ENCODE measurements at regions not wholly inside any gene's neighbourhood (a gene's known extent, or its start where the extent isn't known, plus 50 kb on each side); places are given as distances from the start of the nearest gene placed in this dataset.

DNA sequence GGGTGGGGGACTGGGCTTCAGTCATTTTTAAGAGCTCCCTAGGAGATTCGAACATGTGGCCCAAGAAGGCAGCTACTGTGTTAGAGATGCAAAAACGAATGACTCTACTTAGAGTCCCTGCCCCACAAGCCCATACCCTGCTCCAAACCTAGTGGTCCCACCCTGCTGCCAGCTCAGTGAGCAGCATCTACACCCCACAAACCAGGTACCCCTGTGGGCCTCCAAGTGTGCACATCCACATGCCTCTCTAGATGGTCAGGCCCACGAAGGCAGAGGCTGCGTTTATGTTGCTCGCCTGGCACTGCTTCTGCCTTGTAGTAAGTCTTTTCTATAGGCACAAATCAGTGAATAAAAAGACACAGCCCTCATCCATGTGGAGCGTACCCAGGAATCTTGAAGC is 112.6 kb downstream of the PDCL3 start:
- Histone ChIP-seq H3K36me3 (replicated peaks in 1 of 2; ENCODE audit: control extremely low read depth in 1 of 2, control insufficient read depth in 1 of 2, extremely low read depth in 1 of 2, insufficient read depth in 2 of 2, low read length in 1 of 2) (no peaks in the 10 kb centered on the region), H2AFZ (ENCODE audit: insufficient read depth, low read depth, low read length, poor library complexity, severe bottlenecking) (no peak overlapping the region), H3K9ac (ENCODE audit: low read length) (no peak overlapping the region), H3K27me3 (replicated peaks in 1 of 4; ENCODE audit: control extremely low read depth in 1 of 4, control insufficient read depth in 3 of 4, insufficient read depth in 4 of 4, low read length in 3 of 4) (peaks cover 0 to 3% (median 0%) of the 10 kb centered on the region in 4 experiments), H3K4me2 (replicated peaks; ENCODE audit: low read depth, low read length, poor library complexity, severe bottlenecking) (no peak overlapping the region), H3K79me2 (ENCODE audit: control insufficient read depth, insufficient read depth, low read length) (no peaks in the 10 kb centered on the region), H3K9me3 (ENCODE audit: control extremely low read depth in 1 of 3, control insufficient read depth in 2 of 3, insufficient read depth in 1 of 3, low read length in 2 of 3) (no peaks in the 10 kb centered on the region), H3K4me3 (ENCODE audit: control extremely low read depth in 1 of 5, extremely low read depth in 1 of 5, insufficient read depth in 1 of 5, low read depth in 2 of 5, low read length in 4 of 5) (no peak overlapping the region), H3K4me1 (ENCODE audit: control insufficient read depth in 2 of 2, insufficient read depth in 2 of 2, low read length in 2 of 2) (no peaks in the 10 kb centered on the region), H4K20me1 (ENCODE audit: control insufficient read depth, insufficient read depth, low read length, poor library complexity, severe bottlenecking) (no peaks in the 10 kb centered on the region), H3K27ac (ENCODE audit: low read length in 2 of 2) (no peak overlapping the region)
- ChIA-PET CTCF (no interaction called here), POLR2A (no interaction called here)
- ATAC-seq (ENCODE audit: low read depth) (no peak), DNase-seq (no peak)
- no peak overlapping the region for H3K27ac Mint-ChIP-seq
- no peaks in the 10 kb centered on the region for H3K9me3 Mint-ChIP-seq (ENCODE audit: insufficient read depth)
- intact Hi-C loops (cut with micrococcal nuclease): no loop called here
- 97% methylated on average over 4 of the region's 6 CpGs for WGBS (ENCODE audit: insufficient coverage)
- H3K4me3 Mint-ChIP-seq: no peak overlapping the region
- H3K27me3 Mint-ChIP-seq: peaks cover 24% of the 10 kb centered on the region
- no peak for TF ChIP-seq EZH2 (IDR thresholded peaks at IDR 0.05; ENCODE audit: borderline replicate concordance, insufficient read depth, low read depth, low read length, poor library complexity, severe bottlenecking)
- TF ChIP-seq, protein P1, sequence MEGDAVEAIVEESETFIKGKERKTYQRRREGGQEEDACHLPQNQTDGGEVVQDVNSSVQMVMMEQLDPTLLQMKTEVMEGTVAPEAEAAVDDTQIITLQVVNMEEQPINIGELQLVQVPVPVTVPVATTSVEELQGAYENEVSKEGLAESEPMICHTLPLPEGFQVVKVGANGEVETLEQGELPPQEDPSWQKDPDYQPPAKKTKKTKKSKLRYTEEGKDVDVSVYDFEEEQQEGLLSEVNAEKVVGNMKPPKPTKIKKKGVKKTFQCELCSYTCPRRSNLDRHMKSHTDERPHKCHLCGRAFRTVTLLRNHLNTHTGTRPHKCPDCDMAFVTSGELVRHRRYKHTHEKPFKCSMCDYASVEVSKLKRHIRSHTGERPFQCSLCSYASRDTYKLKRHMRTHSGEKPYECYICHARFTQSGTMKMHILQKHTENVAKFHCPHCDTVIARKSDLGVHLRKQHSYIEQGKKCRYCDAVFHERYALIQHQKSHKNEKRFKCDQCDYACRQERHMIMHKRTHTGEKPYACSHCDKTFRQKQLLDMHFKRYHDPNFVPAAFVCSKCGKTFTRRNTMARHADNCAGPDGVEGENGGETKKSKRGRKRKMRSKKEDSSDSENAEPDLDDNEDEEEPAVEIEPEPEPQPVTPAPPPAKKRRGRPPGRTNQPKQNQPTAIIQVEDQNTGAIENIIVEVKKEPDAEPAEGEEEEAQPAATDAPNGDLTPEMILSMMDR (IDR thresholded peaks at IDR 0.05): no peak
- no peaks in the 10 kb centered on the region for H3K4me1 Mint-ChIP-seq

DNA sequence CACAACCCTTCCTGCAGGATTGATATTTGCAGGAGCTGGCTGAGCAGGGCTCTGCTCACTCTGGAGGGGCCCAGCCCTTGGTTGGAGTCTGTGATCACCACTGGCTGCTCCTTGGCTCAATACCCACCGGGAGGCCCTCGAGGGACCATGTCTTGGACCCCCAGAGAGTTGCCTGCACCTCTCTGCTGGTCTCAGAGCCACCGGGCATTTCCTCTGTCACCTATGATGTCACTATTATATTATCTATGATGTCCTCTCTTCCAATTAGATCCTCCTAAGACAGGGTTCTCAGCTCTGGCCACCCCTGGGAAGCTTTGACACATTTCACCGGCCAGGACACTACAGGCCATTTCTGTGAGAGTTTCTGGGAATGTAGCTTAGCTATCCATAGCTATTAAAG is 113.1 kb downstream of the PDCL3 start:
- Histone ChIP-seq H3K27me3 (replicated peaks in 1 of 4; ENCODE audit: control extremely low read depth in 1 of 4, control insufficient read depth in 3 of 4, insufficient read depth in 4 of 4, low read length in 3 of 4) (peaks cover 0 to 3% (median under 1%) of the 10 kb centered on the region in 4 experiments), H3K36me3 (replicated peaks in 1 of 2; ENCODE audit: control extremely low read depth in 1 of 2, control insufficient read depth in 1 of 2, extremely low read depth in 1 of 2, insufficient read depth in 2 of 2, low read length in 1 of 2) (no peaks in the 10 kb centered on the region), H3K27ac (ENCODE audit: low read length in 2 of 2) (no peak overlapping the region), H4K20me1 (ENCODE audit: control insufficient read depth, insufficient read depth, low read length, poor library complexity, severe bottlenecking) (no peaks in the 10 kb centered on the region), H3K4me3 (ENCODE audit: control extremely low read depth in 1 of 5, extremely low read depth in 1 of 5, insufficient read depth in 1 of 5, low read depth in 2 of 5, low read length in 4 of 5) (no peak overlapping the region), H3K4me1 (ENCODE audit: control insufficient read depth in 2 of 2, insufficient read depth in 2 of 2, low read length in 2 of 2) (no peaks in the 10 kb centered on the region), H3K9ac (ENCODE audit: low read length) (no peak overlapping the region), H3K9me3 (ENCODE audit: control extremely low read depth in 1 of 3, control insufficient read depth in 2 of 3, insufficient read depth in 1 of 3, low read length in 2 of 3) (no peaks in the 10 kb centered on the region), H3K4me2 (replicated peaks; ENCODE audit: low read depth, low read length, poor library complexity, severe bottlenecking) (no peak overlapping the region), H3K79me2 (ENCODE audit: control insufficient read depth, insufficient read depth, low read length) (no peaks in the 10 kb centered on the region), H2AFZ (ENCODE audit: insufficient read depth, low read depth, low read length, poor library complexity, severe bottlenecking) (no peak overlapping the region)
- intact Hi-C loops (cut with micrococcal nuclease): no loop called here
- Mint-ChIP-seq H3K4me1 (no peaks in the 10 kb centered on the region), H3K4me3 (no peak overlapping the region), H3K9me3 (ENCODE audit: insufficient read depth) (no peaks in the 10 kb centered on the region), H3K27ac (no peak overlapping the region), H3K27me3 (peaks cover 23% of the 10 kb centered on the region)
- DNase-seq (no peak), ATAC-seq (ENCODE audit: low read depth) (no peak)
- CTCF ChIA-PET: no interaction called here
- TF ChIP-seq, protein P1 (IDR thresholded peaks at IDR 0.05): no peak
- POLR2A ChIA-PET: no interaction called here
- WGBS (ENCODE audit: insufficient coverage): 86% methylated on average over 3 of the region's 4 CpGs
